HG03097 (cell line): ENCODE measurements at regions not wholly inside any gene's neighbourhood (a gene's known extent, or its start where the extent isn't known, plus 50 kb on each side); places are given as distances from the start of the nearest gene placed in this dataset.
"Not testable (repeated sequence)": the region's sequence is repeated elsewhere in the genome, so short reads cannot be mapped to it uniquely, and the experiment has no call there.

Source experiments
- ATAC-seq: cut with Tn5 transposase; IDR thresholded peaks from one replicate; pipeline ENCODE4 v1.9.1; 2021; ENCODE audit not compliant: unreplicated experiment, low FRiP score

- no peak for ATAC-seq
Measured at GRCh38 chr10:125258676-125259075, 98.3 kb upstream of the CTBP2 start.

GRCh38 chr10:125257521-125258108, 97.3 kb upstream of the CTBP2 start:
- no peak for ATAC-seq

GRCh38 chr10:125256026-125256425, 95.7 kb upstream of the CTBP2 start:
- ATAC-seq: no peak

- no peak for ATAC-seq
Measured at GRCh38 chr10:125252937-125253336, 92.6 kb upstream of the CTBP2 start.

- ATAC-seq: not testable (repeated sequence)
Measured at GRCh38 chr10:125250834-125251233, 90.5 kb upstream of the CTBP2 start.

- ATAC-seq: no peak
Measured at GRCh38 chr10:125249948-125250347, 89.6 kb upstream of the CTBP2 start.

- ATAC-seq: no peak
Measured at GRCh38 chr10:125248489-125248888, 88.1 kb upstream of the CTBP2 start.

GRCh38 chr10:125247576-125247975, 87.2 kb upstream of the CTBP2 start:
- no peak for ATAC-seq

- no peak for ATAC-seq
Measured at GRCh38 chr10:125243532-125244253, 83.3 kb upstream of the CTBP2 start.

GRCh38 chr10:125238682-125239081, 78.3 kb upstream of the CTBP2 start:
- no peak for ATAC-seq

GRCh38 chr10:125236091-125236490, 75.7 kb upstream of the CTBP2 start:
- ATAC-seq: no peak

- ATAC-seq: no peak
Measured at GRCh38 chr10:125235093-125236069, 75.0 kb upstream of the CTBP2 start.

GRCh38 chr10:125234576-125234975, 74.2 kb upstream of the CTBP2 start:
- not testable (repeated sequence) for ATAC-seq

- no peak for ATAC-seq
Measured at GRCh38 chr10:125233726-125234125, 73.4 kb upstream of the CTBP2 start.

GRCh38 chr10:125232841-125233240, 72.5 kb upstream of the CTBP2 start:
- no peak for ATAC-seq

GRCh38 chr10:125231813-125232475, 71.6 kb upstream of the CTBP2 start:
- ATAC-seq: no peak

GRCh38 chr10:125231116-125231812, 70.9 kb upstream of the CTBP2 start:
- no peak for ATAC-seq

- no peak for ATAC-seq
Measured at GRCh38 chr10:125230251-125230650, 69.9 kb upstream of the CTBP2 start.

- not testable (repeated sequence) for ATAC-seq
Measured at GRCh38 chr10:125228245-125228940, 68.0 kb upstream of the CTBP2 start.
